ENCODE measurements at regions not wholly inside any gene's neighbourhood (a gene's known extent, or its start where the extent isn't known, plus 50 kb on each side); places are given as distances from the start of the nearest gene placed in this dataset.
A peak's percentile ranks its signal among the peaks of the same experiment; 100 is the strongest.

DNA sequence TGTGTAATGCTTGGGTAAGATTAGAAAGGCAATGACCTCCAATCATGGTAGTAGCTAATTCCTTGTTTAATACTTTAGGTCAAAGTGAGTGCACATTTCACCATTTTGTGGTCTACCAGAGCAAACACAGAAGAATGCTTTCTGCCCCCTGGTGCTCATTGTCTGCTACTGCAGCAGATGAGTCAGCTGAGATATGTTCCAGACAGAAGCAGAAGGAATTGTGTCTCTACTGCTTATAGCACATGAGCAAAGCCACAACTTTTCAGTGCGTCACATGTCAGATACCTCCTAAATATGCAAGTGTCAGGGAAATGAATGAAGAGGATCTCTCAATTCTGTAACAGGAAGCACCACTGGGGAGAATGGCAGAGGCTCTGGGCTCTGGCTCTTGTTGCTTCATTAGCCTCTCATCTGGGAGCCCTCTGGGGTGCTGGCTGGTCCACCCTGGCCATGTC, 308.9 kb downstream of the ALDH8A1 start:
- TF ChIP-seq, protein P1, sequence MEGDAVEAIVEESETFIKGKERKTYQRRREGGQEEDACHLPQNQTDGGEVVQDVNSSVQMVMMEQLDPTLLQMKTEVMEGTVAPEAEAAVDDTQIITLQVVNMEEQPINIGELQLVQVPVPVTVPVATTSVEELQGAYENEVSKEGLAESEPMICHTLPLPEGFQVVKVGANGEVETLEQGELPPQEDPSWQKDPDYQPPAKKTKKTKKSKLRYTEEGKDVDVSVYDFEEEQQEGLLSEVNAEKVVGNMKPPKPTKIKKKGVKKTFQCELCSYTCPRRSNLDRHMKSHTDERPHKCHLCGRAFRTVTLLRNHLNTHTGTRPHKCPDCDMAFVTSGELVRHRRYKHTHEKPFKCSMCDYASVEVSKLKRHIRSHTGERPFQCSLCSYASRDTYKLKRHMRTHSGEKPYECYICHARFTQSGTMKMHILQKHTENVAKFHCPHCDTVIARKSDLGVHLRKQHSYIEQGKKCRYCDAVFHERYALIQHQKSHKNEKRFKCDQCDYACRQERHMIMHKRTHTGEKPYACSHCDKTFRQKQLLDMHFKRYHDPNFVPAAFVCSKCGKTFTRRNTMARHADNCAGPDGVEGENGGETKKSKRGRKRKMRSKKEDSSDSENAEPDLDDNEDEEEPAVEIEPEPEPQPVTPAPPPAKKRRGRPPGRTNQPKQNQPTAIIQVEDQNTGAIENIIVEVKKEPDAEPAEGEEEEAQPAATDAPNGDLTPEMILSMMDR (IDR thresholded peaks at IDR 0.05), result peak; percentile 72 to 93 (median 92)
- peak; percentile 78 for TF ChIP-seq POLR2AphosphoS5 (IDR thresholded peaks at IDR 0.05)
- TF ChIP-seq POLR2A (IDR thresholded peaks at IDR 0.05), result no peak

Measured in prostate gland (tissue), 2 donors.